Caco-2 (cell line): ENCODE measurements at regions not wholly inside any gene's neighbourhood (a gene's known extent, or its start where the extent isn't known, plus 50 kb on each side); places are given as distances from the start of the nearest gene placed in this dataset.

Experiments used
- BruUV-seq: library from RNA; stranded (reverse); fragments of 400-500 nt; replicated peaks from 2 replicates; lab custom pipeline; 2021; lab: Mats Ljungman, UMichigan
- CTCF ChIA-PET: fragments of 300-600 bp; sonication (Branson Sonifier 250); formaldehyde crosslinking; loops from one replicate; lab custom pipeline; 2022; ENCODE audit warnings: antibody characterized with exemption; lab: Charles Lee
- POLR2A ChIA-PET: fragments of 300-600 bp; sonication (Branson Sonifier 250); formaldehyde crosslinking; loops from one replicate; lab custom pipeline; 2022; ENCODE audit warnings: antibody characterized with exemption; lab: Charles Lee
- DNase-seq, 2 experiments: peaks; one replicate each; pipeline versions ENCODE4 v3.0.0 to v3.0.0-alpha.2; 2020 to 2022
- H3K27me3 ChIP-seq: replicated peaks from 2 replicates; pipeline ENCODE4 v1.6.0; 2011; ENCODE audit warnings: low read length; ENCODE audit not compliant: control insufficient read depth, insufficient read depth
- H3K36me3 ChIP-seq: 2 replicates; pipeline ENCODE4 v1.5.1; 2011; ENCODE audit warnings: low read length; ENCODE audit not compliant: control insufficient read depth, insufficient read depth
- H3K4me1 ChIP-seq: fragments of 250-450 bp; sonication (Bioruptor Pico); 2 replicates; pipeline ENCODE4 v1.5.1; 2020; ENCODE audit warnings: mild to moderate bottlenecking
- H3K4me3 ChIP-seq: 2 replicates; pipeline ENCODE4 v1.5.1; 2011; ENCODE audit warnings: low read depth, mild to moderate bottlenecking, control low read depth, low read length
- H3K9me3 ChIP-seq: fragments of 250-450 bp; sonication (Bioruptor Pico); 2 replicates; pipeline ENCODE4 v1.5.1; 2020; ENCODE audit warnings: mild to moderate bottlenecking, moderate library complexity
- H3K27ac Mint-ChIP-seq: one replicate; pipeline ENCODE4 v1.8.0; 2022; ENCODE audit warnings: mixed read lengths; ENCODE audit not compliant: unreplicated experiment
- H3K27me3 Mint-ChIP-seq: one replicate; pipeline ENCODE4 v1.8.0; 2022; ENCODE audit warnings: mixed read lengths; ENCODE audit not compliant: insufficient read depth, unreplicated experiment
- H3K36me3 Mint-ChIP-seq: one replicate; pipeline ENCODE4 v1.8.0; 2022; ENCODE audit warnings: mild to moderate bottlenecking, mixed read lengths; ENCODE audit not compliant: insufficient read depth, unreplicated experiment
- H3K4me1 Mint-ChIP-seq: one replicate; pipeline ENCODE4 v1.8.0; 2022; ENCODE audit warnings: low read depth, mixed read lengths; ENCODE audit not compliant: unreplicated experiment
- H3K4me3 Mint-ChIP-seq: one replicate; pipeline ENCODE4 v1.8.0; 2022; ENCODE audit warnings: mild to moderate bottlenecking, moderate library complexity, mixed read lengths; ENCODE audit not compliant: unreplicated experiment
- H3K9me3 Mint-ChIP-seq: one replicate; pipeline ENCODE4 v1.8.0; 2022; ENCODE audit warnings: mixed read lengths; ENCODE audit not compliant: unreplicated experiment
- intact Hi-C: fragments of 100-400 bp; cut with micrococcal nuclease; formaldehyde crosslinking; loops from one replicate; pipeline ENCODE4 v1.10.0; 2022; ENCODE audit not compliant: unreplicated experiment
- TF ChIP-seq, protein P1 (sequence below), 2 experiments: fragments of 200-600 bp in 1 of 2; IDR thresholded peaks; 1 replicate in 1 of 2; 2 replicates in 1 of 2; pipeline versions ENCODE4 v1.5.1 to v1.8.0; 2011 to 2022; ENCODE audit warnings: antibody characterized with exemption in 1 of 2, control low read depth in 1 of 2, inconsistent platforms in 1 of 2, low read depth in 1 of 2, low read length in 1 of 2, mild to moderate bottlenecking in 1 of 2, moderate library complexity in 1 of 2; ENCODE audit not compliant: insufficient read depth in 1 of 2, severe bottlenecking in 1 of 2, unreplicated experiment in 1 of 2

GRCh38 chr13:95462801-95463200 is 89.7 kb upstream of the CLDN10 start:
- Histone ChIP-seq H3K4me1 (no peaks in the 10 kb centered on the region), H3K36me3 (no peaks in the 10 kb centered on the region), H3K27me3 (no peaks in the 10 kb centered on the region), H3K4me3 (no peak overlapping the region), H3K9me3 (peaks cover 17% of the 10 kb centered on the region)
- Mint-ChIP-seq H3K4me1 (no peaks in the 10 kb centered on the region), H3K27ac (no peak overlapping the region), H3K4me3 (no peak overlapping the region), H3K27me3 (no peaks in the 10 kb centered on the region), H3K9me3 (peaks cover 25% of the 10 kb centered on the region), H3K36me3 (no peaks in the 10 kb centered on the region)
- ChIA-PET CTCF (no interaction called here), POLR2A (no interaction called here)
- TF ChIP-seq, protein P1, sequence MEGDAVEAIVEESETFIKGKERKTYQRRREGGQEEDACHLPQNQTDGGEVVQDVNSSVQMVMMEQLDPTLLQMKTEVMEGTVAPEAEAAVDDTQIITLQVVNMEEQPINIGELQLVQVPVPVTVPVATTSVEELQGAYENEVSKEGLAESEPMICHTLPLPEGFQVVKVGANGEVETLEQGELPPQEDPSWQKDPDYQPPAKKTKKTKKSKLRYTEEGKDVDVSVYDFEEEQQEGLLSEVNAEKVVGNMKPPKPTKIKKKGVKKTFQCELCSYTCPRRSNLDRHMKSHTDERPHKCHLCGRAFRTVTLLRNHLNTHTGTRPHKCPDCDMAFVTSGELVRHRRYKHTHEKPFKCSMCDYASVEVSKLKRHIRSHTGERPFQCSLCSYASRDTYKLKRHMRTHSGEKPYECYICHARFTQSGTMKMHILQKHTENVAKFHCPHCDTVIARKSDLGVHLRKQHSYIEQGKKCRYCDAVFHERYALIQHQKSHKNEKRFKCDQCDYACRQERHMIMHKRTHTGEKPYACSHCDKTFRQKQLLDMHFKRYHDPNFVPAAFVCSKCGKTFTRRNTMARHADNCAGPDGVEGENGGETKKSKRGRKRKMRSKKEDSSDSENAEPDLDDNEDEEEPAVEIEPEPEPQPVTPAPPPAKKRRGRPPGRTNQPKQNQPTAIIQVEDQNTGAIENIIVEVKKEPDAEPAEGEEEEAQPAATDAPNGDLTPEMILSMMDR (IDR thresholded peaks at IDR 0.05; ENCODE audit: insufficient read depth in 1 of 2, low read depth in 1 of 2, low read length in 1 of 2, severe bottlenecking in 1 of 2, unreplicated experiment in 1 of 2) = no peak
- no peak for DNase-seq
- BruUV-seq = no TSS peak
- intact Hi-C loops = no loop called here

DNA sequence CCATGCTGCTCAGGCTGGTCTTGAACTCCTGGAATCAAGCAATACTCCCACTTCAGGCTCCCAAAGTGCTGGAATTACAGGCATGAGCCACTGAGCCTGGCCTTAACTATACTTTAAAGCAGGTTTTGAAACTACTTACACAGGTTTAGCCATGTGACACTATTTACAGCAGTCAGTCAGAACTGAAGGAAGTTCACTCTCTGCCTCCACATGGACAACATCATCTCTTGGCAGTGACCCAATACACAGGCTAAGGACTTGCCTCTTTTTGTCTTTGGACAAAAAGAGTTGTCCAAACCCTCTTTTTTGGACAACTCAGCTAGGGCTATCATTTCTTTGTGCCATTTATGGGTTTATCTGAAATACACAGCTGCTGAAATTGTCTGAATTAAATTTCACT is 89.0 kb upstream of the CLDN10 start:
- H3K36me3 Mint-ChIP-seq = no peaks in the 10 kb centered on the region
- intact Hi-C loops = no loop called here
- H3K4me3 Mint-ChIP-seq = no peak overlapping the region
- no peaks in the 10 kb centered on the region for H3K27me3 ChIP-seq
- peaks cover 17% of the 10 kb centered on the region for H3K9me3 ChIP-seq
- no peak overlapping the region for H3K27ac Mint-ChIP-seq
- H3K4me1 ChIP-seq = no peaks in the 10 kb centered on the region
- TF ChIP-seq, protein P1 (IDR thresholded peaks at IDR 0.05; ENCODE audit: insufficient read depth in 1 of 2, low read depth in 1 of 2, low read length in 1 of 2, severe bottlenecking in 1 of 2, unreplicated experiment in 1 of 2) = no peak
- H3K36me3 ChIP-seq = no peaks in the 10 kb centered on the region
- H3K9me3 Mint-ChIP-seq = peaks cover 18% of the 10 kb centered on the region
- no peak overlapping the region for H3K4me3 ChIP-seq
- no TSS peak for BruUV-seq
- DNase-seq = no peak
- no peaks in the 10 kb centered on the region for H3K27me3 Mint-ChIP-seq
- H3K4me1 Mint-ChIP-seq = no peaks in the 10 kb centered on the region
- ChIA-PET CTCF (no interaction called here), POLR2A (no interaction called here)

DNA sequence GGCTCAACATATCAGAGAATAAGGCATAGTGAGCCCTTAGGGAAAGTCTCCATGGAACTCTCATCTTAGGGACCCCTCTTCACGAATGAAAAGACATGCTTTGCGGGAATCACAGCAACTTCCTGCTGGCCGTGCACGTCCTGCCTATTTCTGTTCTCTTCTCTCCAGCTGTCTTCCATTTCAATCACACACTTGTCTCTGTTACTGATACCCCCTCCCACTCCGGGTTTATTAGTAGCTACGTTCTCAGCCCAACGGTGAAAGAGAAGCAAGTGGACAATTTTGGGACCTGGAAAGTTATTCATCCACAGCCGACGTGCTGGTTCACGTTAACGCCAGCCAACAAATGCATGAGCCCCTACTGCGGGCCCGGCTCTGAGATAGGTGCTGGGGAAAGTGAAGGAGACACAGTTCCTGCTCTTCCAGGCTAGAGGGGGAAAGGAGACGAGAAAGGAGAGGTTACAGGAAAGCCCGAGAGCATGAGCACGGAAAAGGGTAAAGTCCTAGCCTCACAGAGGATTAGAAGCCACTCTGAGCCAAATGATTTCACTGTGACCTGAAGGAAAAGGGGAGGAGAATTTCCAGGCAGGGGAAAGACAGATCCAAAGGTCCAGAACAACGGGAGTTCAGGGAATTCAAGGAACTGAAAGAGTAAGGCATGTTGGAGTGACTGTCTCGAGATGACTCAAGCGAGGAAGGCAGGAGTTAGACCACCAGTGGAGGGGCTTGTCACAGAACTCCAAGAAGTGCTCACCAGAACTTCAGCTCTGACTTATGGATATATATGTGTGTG is 81.8 kb upstream of the CLDN10 start:
- no peak for DNase-seq
- BruUV-seq = no TSS peak
- Mint-ChIP-seq H3K36me3 (no peaks in the 10 kb centered on the region), H3K9me3 (no peaks in the 10 kb centered on the region), H3K4me3 (no peak overlapping the region), H3K4me1 (no peaks in the 10 kb centered on the region), H3K27me3 (peaks cover 2% of the 10 kb centered on the region), H3K27ac (no peak overlapping the region)
- CTCF ChIA-PET = no interaction called here
- Histone ChIP-seq H3K9me3 (no peaks in the 10 kb centered on the region), H3K36me3 (no peaks in the 10 kb centered on the region), H3K4me3 (no peak overlapping the region), H3K27me3 (no peaks in the 10 kb centered on the region), H3K4me1 (no peaks in the 10 kb centered on the region)
- TF ChIP-seq, protein P1 (IDR thresholded peaks at IDR 0.05; ENCODE audit: insufficient read depth in 1 of 2, low read depth in 1 of 2, low read length in 1 of 2, severe bottlenecking in 1 of 2, unreplicated experiment in 1 of 2) = no peak
- POLR2A ChIA-PET = no interaction called here
- intact Hi-C loops = no loop called here
